ENCODE measurements at regions not wholly inside any gene's neighbourhood (a gene's known extent, or its start where the extent isn't known, plus 50 kb on each side); places are given as distances from the start of the nearest gene placed in this dataset.

DNA sequence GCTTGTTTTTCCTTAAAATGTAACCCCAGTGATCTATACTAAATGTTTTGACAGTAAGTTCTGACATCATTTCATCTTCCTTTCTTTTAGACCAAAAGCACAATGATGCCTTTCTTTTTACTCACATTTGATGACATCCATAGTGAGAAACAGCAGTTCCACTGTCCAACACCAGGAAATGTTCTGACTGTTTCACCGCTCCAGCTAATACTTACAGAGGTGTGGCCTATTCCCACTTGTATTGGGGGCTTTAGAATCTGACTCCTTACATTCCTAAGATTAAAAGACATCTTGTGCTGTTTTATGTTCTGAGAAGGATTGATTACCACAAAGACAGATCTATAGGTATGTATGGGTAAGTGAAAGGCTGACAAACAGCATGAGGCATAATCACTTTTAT is 1018.2 kb upstream of the PRMT6 start:
- TF ChIP-seq CTCF (IDR thresholded peaks at IDR 0.05; ENCODE audit: borderline replicate concordance, extremely low read depth, low read length, poor library complexity, severe bottlenecking) (no peak), EZH2 (IDR thresholded peaks at IDR 0.05; ENCODE audit: borderline replicate concordance, low read depth, low read length, severe bottlenecking) (no peak)
